EH (cell line): ENCODE measurements at regions not wholly inside any gene's neighbourhood (a gene's known extent, or its start where the extent isn't known, plus 50 kb on each side); places are given as distances from the start of the nearest gene placed in this dataset.
"Not testable (repeated sequence)": the region's sequence is repeated elsewhere in the genome, so short reads cannot be mapped to it uniquely, and the experiment has no call there.

ENCODE experiments used
- DNase-seq: peaks from one replicate; pipeline ENCODE4 v3.0.0-alpha.2; 2015; ENCODE audit warnings: low read depth

DNA sequence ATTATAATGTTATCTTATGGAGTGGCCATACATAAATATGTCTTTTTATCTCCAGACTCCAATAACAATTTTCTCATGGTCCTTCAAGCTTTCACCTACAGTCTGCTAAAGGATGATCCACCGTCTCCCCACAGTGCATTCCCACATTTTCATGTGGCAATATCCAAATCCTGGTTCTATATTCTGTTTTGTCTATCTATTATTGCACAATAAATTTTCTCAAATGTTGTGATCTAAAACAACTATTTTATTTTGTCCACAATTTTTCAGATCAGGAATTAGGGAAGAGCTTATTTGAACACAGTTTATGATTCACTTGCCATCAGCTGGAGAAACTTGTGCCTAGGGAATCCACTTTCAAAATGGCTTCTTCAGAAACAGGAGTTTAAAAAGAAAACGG is 614.4 kb upstream of the TMEFF2 start:
- DNase-seq = no peak

DNA sequence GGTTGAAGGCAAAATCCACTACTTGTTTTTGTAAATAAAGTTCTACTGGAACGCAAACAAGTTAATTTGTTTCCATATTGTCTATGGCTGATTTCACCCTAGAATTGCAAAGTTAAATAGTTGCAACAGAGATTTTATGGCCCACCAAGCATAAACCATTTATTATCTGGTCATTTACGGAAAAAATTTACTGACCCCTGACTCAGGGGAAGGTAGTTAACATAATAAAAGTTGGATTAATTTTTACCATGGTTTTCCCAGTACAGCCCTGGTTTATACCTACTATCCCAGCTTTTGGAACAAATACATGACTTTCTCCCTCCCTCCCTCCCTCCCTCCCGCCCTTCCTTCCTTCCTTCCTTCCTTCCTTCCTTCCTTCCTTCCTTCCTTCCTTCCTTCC is 588.9 kb upstream of the TMEFF2 start:
- DNase-seq = no peak

DNA sequence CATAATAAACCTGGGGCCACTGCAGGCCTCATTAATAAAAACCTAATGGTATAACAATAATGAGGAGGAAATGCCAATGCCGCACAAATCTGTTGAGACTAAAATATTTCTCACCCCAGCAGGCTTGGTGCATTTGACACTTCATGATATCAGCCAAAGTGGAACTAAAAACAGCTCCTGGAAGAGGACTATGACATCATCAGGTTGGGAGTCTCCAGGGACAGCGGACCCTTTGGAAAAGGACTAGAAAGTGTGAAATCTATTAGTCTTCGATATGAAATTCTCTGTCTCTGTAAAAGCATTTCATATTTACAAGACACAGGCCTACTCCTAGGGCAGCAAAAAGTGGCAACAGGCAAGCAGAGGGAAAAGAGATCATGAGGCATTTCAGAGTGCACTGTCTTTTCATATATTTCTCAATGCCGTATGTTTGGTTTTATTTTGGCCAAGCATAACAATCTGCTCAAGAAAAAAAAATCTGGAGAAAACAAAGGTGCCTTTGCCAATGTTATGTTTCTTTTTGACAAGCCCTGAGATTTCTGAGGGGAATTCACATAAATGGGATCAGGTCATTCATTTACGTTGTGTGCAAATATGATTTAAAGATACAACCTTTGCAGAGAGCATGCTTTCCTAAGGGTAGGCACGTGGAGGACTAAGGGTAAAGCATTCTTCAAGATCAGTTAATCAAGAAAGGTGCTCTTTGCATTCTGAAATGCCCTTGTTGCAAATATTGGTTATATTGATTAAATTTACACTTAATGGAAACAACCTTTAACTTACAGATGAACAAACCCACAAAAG is 580.9 kb upstream of the TMEFF2 start:
- DNase-seq = no peak

DNA sequence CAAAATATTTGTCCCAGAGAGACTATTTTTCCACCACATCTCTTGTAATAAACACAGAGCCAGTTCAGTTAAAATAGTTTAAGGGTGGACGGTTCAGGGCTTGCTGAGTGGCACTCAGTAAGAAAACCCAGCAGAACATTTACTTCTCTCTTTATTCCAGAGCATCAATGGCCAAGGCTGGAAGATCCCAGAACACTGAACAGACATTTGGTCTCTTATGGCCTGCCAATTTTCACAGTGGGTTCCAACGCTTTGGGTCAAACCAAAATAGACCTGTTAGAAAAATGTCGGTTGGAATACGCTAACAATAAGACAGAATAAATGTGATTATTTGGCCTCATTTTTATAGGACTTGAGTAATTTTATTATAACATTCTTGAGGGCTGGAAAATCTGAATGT is 580.3 kb upstream of the TMEFF2 start:
- no peak for DNase-seq

DNA sequence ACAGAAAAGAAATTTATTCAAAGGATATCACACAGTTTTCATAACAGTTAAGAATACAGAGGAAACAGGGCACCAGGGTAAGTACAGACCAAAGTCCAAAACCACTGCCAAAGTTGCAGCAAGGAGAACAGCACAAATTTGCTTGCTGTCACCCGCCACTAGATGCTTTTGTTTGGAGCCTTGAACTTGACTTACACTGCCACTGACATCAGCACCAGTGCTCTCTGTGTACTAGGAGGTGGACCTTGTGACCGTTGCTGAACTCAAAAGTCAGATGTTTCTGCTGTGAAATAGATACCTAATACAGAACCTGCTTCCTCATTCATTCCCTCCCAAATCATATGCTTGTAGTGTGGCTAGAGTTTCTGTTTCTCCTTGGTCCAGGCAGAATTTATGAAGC is 578.3 kb upstream of the TMEFF2 start:
- no peak for DNase-seq

DNA sequence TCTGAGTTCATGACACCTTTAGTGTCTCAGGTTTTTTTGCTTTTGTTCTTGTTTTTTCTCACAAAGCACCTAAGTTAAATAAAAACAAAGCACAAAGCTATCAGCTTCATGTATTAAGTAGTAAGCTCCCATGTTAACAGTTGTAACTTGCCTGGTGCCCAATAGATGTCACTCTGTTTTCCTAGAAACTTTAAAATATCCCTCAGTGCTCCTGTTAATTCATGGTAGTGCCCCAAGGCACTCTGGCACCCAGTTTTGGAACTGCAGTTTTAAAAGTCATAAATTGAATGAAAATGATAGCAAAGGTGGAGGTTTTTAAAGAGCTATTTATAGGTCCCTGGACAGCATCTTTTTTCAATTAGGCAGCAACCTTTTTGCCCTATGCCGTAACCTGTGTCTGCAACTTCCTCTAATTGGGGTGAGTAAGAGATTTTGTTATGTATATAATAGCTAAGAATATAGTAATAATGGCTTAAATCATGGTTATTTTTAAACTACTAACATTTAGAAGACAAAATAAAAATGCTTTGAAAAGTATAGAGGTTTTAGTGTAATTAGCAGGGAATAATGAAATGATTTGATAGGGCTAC is 555.0 kb upstream of the TMEFF2 start:
- no peak for DNase-seq

DNA sequence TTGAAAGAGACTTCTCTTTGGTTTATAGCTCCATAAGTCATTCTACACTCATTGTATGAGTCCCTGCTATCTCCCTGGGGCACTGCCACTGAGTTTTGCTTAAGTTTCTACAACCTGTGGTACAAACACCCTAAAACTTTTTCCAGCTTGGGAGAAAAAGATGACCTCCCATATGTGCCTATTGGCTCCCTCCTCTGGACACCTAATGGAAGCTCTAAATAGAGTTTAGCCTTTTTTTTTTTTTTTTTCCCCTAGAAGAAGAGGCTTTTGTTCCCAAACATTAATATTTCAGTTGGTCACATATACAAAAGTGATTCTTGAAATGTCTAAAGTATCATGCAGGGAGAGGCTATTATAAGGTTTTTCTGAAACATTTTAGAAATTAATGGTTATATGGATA is 547.2 kb upstream of the TMEFF2 start:
- no peak for DNase-seq

DNA sequence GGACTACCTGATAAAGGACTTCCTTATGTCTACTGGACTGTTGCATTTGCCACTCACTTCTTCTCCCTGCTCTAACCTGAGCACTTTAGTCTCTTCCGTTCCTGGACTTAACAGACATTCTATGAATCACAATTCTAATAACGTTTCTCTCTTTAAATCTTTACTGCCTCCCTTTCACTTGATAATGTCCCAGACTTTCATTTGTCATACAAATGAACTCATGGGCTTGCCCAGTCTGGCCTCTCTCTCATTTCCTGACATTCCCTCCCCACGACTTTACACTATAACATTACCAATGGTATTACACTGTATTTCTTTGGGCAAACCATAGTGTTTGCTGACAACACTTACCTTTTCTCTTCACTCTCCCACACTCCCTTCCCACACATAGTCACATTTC is 540.7 kb upstream of the TMEFF2 start:
- DNase-seq = no peak

DNA sequence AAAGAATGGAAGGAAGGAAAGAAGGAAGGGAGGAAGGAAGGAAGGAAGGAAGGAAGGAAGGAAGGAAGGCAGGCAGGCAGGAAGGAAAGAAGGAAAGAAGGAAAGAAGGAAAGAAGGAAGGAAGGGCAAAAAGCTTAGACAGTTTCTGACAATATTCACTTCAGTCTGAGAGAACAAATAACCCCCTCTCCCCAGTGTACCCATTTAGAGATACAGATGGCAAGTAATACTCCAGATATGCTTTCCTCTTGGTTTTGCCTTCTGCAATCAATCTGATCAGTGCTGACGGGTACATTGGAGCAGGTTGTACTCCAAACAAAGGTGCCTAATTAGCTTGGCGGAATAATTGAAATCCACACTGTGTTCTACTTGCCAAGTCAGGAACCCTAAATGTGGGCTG is 534.6 kb upstream of the TMEFF2 start:
- DNase-seq = no peak

DNA sequence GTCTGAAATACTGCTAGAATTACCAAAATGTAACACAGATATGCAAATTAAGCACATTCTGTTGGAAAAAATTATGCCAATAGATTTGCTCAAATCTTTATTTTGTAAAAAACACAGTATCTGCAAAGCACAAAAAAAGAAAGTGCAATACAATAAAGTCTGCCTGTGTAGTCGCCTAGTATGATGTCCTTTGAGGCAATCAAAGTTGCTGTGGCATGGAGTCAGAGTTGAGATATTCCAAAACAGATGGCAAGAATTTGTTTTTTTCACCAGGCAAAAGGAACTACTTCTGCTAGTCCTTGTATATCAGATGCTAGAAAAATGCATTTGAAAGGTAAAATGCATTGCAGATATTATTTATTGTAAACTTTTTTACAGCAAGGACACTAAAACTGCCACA is 531.3 kb upstream of the TMEFF2 start:
- no peak for DNase-seq

DNA sequence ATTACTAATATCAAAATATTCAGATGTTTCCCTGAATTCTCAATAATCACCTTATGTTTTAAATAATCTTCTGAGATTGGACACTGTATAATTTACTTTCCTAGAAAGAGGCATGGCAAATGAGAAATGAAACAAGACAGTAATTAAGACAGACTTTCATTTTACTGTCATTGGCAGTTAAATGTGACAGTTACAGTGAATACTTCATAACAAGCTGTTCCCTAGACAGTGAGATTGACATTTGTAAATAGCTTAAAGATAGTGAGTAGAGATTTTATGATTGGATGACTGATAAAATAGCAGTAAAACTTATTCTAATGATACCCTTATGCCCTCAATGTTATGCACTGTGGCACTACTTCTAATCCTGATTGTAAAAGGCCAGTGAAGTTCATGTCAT is 524.9 kb upstream of the TMEFF2 start:
- no peak for DNase-seq

DNA sequence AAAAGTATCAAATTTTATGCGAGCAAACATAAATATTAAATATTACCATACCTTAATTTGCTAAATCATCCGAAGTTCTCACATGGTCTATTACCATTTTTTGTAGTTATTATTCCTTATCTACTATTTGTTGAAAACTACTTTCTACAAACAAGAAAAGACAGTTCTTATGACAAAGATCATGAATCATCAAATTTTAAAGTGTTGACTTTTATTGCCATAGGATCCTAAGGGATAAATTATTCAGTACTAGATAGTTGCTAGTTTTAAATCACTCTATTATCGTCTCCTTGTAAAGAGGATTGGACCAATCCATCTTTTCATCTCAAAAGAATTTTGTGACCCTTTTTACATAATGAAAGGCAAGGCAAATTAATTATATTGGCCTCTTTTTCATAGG is 523.6 kb upstream of the TMEFF2 start:
- DNase-seq = no peak

DNA sequence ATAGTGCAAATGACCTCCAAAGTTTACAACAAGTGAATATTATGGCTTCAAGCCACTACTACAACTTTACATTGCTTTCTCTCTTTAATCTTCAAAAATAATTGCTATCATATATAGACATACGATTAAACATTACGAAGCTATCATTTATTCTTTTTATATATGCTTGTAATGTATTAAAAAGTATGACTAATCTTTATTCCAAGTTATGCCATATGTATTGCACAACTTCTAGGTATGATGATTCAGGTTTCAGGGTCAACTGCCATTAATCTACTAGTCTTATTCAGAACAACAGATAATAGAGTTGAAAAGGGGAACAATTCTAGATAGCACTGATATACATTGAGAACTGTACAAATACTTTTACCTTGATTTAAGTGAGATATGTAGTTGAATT is 506.2 kb upstream of the TMEFF2 start:
- no peak for DNase-seq

DNA sequence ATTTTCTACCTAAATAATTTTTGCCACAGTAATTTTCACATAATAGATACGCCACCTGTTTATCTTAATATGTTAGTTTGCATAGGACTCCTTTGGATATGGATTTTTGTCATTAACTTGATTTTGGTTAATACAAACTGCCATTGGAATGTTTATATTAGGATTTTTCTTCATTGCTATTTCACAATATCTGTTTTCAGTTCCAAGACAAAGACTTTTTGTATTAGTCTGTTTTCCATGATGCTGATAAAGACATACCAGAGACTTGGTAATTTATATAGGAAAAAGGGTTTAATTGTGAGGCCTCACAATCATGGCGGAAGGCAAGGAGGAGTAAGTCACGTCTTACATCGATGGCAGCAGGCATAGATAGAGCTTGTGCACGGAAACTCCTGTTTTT is 503.1 kb upstream of the TMEFF2 start:
- no peak for DNase-seq

DNA sequence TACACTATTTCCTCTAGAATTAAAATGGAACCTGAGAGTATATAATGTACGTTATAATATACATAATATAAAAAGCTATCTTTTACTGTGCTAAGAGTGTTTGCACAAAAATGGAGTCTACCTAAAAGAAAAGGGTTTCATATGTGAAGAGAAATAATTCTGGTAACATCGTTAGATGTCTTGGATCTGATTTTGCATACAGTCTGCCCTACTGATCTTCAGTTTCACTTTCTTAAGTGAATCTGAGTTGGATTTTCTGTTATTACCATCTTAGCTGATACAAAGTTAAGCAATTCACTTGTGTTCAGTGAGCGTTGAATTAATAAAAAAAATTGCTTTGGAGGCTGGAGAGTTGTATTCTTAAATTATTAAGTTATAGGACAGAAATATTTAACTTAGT is 502.1 kb upstream of the TMEFF2 start:
- no peak for DNase-seq

DNA sequence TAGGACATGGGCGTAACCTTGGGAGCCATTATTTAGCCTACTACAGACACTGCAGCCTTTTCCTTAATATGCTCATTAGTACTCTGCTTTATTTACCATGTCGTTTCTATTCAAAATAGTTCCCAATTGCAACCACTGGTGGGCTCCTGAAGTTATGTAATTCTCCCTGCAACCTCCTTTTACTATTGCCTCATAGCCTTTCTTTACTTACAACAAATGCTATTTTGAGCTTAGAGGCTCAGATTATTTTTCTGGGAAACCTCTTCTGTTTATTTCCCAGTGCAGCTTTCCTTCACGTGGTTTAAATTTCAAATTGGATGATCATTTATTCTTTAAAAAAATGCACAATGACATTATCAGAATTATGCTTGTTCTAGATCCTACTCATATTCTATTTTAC is 492.3 kb upstream of the TMEFF2 start:
- DNase-seq = no peak

DNA sequence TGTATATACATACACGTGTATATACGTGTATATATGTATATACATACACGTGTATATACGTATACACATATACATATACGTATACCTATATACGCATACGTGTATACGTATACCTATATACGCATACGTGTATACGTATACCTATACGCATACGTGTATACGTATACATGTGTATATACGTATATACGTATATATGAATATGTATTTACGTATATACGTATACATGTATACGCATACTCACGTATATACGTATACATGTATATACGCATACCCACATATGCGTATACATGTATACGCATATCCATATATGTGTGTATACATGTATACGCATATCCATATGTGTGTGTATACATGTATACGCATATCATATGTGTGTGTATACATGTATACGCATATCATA is 487.8 kb upstream of the TMEFF2 start:
- DNase-seq = not testable (repeated sequence)

DNA sequence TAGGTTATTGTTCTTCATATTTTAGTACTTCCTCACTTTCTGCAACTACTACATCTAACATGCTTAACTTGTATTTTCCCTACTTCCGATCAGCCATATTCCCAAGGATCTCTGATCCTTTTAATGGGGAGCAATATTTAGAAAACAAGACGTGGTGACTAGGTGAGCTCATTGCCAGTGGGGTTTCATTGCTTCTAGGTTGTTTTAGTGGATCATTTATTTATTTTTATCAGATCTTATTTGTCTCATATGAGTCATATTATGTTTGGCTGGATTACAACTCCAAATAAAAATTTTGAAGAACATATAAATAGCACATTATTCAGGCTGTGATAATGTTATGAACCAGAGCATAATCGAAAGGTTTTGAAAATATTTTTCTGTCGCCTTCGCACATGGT is 480.9 kb upstream of the TMEFF2 start:
- no peak for DNase-seq

DNA sequence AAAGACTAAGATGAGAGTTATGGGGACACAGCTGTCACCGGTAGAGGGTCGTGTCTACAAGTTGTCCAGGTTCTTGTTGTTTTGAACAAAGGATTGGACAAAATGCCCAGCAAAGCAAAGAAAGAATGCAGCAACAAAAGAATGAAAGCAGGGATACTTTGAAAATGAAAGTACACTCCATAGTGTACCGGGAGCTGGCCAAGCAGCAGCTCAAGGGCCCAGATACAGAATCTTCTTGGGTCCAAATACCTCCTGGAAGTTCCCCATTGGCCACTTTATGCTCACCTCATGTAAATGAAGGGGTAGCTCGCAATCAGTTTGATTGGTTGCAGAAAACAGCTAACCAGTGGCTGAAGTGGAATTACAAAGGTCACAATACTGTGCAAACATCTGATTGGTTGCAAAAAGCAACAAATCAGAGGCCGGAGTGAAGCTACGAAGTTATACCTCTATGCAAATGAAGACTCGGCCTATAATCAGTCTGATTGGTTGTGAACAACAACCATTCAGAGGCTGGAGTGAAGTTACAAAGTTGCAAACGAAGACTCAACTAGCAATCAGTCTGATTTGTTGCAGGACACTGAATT is 474.9 kb upstream of the TMEFF2 start:
- no peak for DNase-seq

DNA sequence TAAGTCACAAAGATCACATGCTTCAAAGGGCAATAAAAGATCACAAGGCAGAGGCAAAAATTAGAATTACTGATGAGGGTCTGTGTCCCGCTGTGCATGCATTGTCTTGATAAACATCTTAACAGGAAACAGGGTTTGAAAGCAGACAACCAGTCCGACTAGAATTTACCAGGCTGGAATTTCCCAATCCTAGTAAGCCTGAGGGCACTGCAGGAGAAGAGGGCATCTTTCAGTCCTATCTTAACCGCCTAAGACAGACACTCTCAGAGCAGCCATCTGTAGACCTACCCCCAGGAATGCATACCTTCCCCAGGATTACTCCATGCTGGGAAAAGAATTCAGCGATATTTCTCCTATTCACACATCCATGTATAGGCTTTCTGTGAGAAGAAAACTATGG is 465.8 kb upstream of the TMEFF2 start:
- not testable (repeated sequence) for DNase-seq

DNA sequence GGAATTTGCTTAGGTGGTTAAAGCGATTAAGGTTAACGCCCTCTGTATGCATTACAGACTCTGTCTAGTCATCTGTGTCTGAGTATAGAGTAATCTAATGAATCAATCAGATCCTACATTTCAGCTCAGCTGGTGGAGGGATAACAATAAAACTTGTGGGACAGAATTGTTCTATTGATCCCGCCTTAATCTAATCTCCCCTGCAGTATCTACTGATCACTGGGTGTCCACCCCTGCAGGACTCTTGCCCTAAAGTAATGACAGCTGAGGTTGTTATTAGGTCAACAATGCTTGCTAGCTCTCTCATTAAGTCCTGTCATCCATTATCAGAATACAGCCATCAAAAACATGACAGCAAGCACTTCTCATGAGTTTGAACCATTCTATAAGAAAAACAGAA is 462.6 kb upstream of the TMEFF2 start:
- DNase-seq = no peak

DNA sequence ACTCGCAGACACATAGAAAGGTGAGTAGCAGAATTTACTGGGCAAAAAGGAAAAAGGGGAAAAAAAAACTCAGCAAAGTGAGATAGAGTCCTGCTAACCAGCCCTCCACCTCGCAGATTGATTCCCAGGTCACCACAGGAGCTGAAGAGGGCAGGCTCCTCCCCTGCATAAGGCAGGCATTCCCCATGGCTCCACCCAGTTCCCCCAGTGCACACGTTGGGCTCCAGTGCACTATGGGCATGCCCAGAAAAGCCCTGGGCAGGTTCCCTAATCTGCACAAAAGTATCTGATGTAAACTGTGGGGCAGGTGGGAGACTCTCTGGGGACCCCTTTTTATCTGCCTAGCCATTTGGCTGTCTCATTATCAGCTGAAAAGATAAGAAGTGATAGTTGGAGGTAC is 461.2 kb upstream of the TMEFF2 start:
- DNase-seq = no peak

DNA sequence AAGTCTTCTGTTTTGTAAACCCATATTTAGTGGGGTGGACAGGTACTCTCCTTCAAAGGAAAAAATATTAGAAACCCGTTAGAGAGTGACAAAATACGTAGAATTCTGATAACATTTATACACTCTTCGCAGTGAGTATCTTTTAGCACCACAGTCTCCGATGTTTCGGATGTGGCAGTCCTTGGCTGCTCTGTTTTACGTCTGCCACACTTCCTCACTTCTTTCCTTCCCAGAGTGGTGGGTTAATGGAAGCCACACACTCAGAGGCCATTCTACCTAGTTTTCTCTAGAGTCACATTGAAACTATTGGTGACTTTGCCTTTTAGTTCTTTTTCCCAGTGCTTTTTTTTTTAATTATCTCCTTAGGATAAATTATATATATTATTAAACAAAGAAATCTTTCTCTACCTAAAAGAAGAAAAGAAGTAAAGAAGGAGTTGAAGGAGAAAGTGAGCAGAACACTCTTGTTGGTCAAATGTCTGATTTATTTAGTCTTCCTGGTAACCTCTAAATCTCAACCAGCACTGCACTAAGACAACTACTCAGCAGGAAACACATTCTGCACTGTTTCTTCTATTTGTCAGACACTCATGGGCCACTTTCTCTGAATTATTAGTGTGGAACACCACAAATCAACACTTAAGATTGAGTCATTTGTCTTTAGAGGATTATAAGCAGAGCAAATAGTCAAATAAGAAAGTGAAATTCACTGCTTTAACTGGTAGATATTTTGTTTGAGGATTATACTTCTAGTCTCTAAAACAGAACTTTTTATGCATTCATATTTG is 451.3 kb upstream of the TMEFF2 start:
- DNase-seq = no peak
